RWPE2 (cell line): ENCODE measurements at regions not wholly inside any gene's neighbourhood (a gene's known extent, or its start where the extent isn't known, plus 50 kb on each side); places are given as distances from the start of the nearest gene placed in this dataset.

Source experiments
- ATAC-seq: fragments of 200-7000 bp; cut with Tn5 transposase; 3 replicates; pipeline ENCODE4 v1.9.1; 2021; ENCODE audit warnings: low read depth
- DNase-seq: peaks from one replicate; pipeline ENCODE4 v3.0.0-alpha.2; 2020; ENCODE audit warnings: low spot score
- H3K27ac ChIP-seq: fragments of 450-650 bp; 2 replicates; pipeline ENCODE4 v1.5.1; 2017; ENCODE audit warnings: mild to moderate bottlenecking; ENCODE audit not compliant: poor library complexity, severe bottlenecking
- H3K27me3 ChIP-seq: fragments of 250-450 bp; sonication (Bioruptor Pico); 2 replicates; pipeline ENCODE4 v1.5.1; 2021; ENCODE audit warnings: mild to moderate bottlenecking, moderate library complexity; ENCODE audit not compliant: insufficient read depth, poor library complexity, severe bottlenecking
- H3K36me3 ChIP-seq: fragments of 250-450 bp; sonication (Bioruptor Pico); 2 replicates; pipeline ENCODE4 v1.5.1; 2020; ENCODE audit warnings: low read depth, mild to moderate bottlenecking, moderate library complexity
- H3K4me1 ChIP-seq: fragments of 250-450 bp; sonication (Bioruptor Pico); 2 replicates; pipeline ENCODE4 v1.5.1; 2021; ENCODE audit warnings: mild to moderate bottlenecking, moderate library complexity; ENCODE audit not compliant: insufficient read depth, poor library complexity, severe bottlenecking
- H3K4me3 ChIP-seq: fragments of 250-450 bp; sonication (Bioruptor Pico); 2 replicates; pipeline ENCODE4 v1.5.1; 2021; ENCODE audit warnings: mild to moderate bottlenecking, moderate library complexity; ENCODE audit not compliant: severe bottlenecking
- H3K9me3 ChIP-seq: fragments of 250-450 bp; sonication (Bioruptor Pico); 2 replicates; pipeline ENCODE4 v1.5.1; 2021; ENCODE audit warnings: mild to moderate bottlenecking, moderate library complexity; ENCODE audit not compliant: severe bottlenecking
- TF ChIP-seq, protein P1 (sequence below): fragments of 450-650 bp; IDR thresholded peaks from one replicate; pipeline ENCODE4 v1.5.1; 2017; ENCODE audit warnings: mild to moderate bottlenecking, moderate library complexity; ENCODE audit not compliant: poor library complexity, severe bottlenecking

DNA sequence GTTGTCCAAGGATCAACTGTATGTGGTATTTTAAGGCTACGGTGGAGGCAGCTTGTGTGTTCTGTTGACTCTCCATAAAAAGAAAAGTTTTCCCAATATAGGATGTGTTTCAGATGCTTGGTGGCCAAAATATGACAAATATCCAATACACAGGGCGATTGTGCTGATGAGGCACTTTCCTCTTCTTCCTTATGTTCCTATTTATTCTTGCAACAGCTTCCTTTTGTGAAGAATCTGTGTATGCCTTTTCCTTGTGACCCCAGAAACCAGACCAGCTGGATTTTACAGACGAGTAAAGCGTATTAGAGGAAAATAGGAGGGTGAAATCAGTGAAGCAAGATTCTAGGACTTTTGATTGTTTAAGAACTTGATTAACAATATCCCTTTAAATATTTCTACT, 452.0 kb downstream of the DMAC1 start:
- no peaks in the 10 kb centered on the region for H3K9me3 ChIP-seq
- no peaks in the 10 kb centered on the region for H3K27me3 ChIP-seq
- TF ChIP-seq, protein P1, sequence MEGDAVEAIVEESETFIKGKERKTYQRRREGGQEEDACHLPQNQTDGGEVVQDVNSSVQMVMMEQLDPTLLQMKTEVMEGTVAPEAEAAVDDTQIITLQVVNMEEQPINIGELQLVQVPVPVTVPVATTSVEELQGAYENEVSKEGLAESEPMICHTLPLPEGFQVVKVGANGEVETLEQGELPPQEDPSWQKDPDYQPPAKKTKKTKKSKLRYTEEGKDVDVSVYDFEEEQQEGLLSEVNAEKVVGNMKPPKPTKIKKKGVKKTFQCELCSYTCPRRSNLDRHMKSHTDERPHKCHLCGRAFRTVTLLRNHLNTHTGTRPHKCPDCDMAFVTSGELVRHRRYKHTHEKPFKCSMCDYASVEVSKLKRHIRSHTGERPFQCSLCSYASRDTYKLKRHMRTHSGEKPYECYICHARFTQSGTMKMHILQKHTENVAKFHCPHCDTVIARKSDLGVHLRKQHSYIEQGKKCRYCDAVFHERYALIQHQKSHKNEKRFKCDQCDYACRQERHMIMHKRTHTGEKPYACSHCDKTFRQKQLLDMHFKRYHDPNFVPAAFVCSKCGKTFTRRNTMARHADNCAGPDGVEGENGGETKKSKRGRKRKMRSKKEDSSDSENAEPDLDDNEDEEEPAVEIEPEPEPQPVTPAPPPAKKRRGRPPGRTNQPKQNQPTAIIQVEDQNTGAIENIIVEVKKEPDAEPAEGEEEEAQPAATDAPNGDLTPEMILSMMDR, result no peak
- H3K27ac ChIP-seq, result no peak overlapping the region
- H3K36me3 ChIP-seq, result no peaks in the 10 kb centered on the region
- DNase-seq (no peak), ATAC-seq (no peak)
- no peaks in the 10 kb centered on the region for H3K4me1 ChIP-seq
- no peak overlapping the region for H3K4me3 ChIP-seq

DNA sequence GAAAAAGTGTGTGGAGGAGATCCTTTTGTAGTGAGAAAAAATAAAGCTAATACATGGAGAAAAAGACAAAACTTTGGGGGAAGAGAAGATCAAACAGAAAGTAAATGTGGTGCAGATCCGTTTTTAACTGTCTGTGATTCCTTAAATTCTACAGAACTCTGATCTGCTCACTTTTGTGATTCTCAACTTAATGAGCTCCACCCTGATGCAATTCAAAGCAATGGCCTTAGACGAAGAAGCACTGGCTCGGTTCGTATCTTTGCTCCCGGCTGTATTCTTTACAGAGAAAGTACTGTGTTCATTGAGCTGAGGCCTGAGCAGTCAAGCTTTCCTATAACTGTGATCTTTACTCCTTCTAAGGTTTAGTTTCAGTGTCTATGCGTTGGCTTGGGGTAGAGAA, 453.4 kb downstream of the DMAC1 start:
- TF ChIP-seq, protein P1, result no peak
- Histone ChIP-seq H3K27ac (no peak overlapping the region), H3K4me3 (no peak overlapping the region), H3K9me3 (no peaks in the 10 kb centered on the region), H3K4me1 (no peaks in the 10 kb centered on the region), H3K36me3 (no peaks in the 10 kb centered on the region), H3K27me3 (no peaks in the 10 kb centered on the region)
- DNase-seq, result no peak
- no peak for ATAC-seq

DNA sequence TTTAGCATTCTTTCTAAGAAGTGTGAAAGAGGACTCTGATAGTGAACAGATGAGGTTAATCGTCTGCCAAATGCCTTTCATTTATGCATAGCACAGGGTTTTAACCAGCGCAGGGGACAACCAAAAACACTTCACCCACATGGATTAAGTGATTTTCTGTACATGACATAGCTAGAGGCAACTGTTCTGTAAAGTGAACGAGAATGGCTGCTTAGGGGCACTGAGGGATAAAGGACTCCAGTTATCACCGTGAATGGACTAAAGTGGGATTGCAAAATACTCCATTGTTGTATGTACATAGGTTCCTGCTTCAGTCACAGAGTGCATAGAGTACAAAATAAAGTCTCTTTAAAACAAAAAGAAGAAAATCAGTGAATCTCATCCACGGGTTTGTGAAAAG, 456.8 kb downstream of the DMAC1 start:
- DNase-seq, result no peak
- no peaks in the 10 kb centered on the region for H3K36me3 ChIP-seq
- no peaks in the 10 kb centered on the region for H3K9me3 ChIP-seq
- no peak for ATAC-seq
- H3K4me3 ChIP-seq, result no peak overlapping the region
- H3K27ac ChIP-seq, result no peak overlapping the region
- no peaks in the 10 kb centered on the region for H3K27me3 ChIP-seq
- H3K4me1 ChIP-seq, result no peaks in the 10 kb centered on the region
- TF ChIP-seq, protein P1, result no peak

DNA sequence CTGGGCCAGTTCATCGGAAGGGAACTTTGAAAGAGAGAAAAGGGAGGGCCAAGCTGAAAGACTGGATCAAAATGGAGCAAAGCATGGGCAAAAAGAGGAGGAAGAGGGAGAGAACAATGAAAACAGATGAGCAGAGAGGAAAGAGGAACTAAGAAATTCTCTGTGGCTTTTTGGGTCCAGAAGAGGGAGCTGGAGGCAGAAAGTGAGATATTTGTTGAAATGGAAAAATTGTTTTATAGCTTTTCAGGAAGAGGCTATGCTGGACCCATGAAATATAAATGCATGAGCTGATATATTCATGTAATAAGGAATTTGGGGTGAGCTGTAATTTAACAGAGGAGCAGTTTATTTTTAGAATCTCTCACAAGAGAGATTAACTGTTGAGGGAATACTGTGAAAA, 457.3 kb downstream of the DMAC1 start:
- no peaks in the 10 kb centered on the region for H3K4me1 ChIP-seq
- no peak for ATAC-seq

DNA sequence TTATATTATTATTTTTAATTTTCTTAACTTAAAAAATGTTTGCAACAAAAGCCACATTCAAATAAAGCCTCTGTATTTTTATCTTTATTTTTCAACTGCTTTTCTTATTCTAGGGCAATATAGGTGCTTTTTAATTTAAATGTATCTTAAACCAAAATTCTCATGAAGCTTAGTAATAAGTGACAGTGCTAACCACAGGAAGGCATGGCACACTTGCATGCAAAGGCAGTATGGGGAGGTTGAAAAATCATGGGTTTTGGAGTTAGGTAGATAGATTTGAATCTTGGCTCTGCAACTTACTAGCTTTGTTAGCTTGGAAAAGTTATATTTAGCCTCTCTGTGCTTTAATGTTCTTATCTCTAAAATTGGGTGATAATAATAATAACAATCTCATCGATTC, 458.0 kb downstream of the DMAC1 start:
- no peaks in the 10 kb centered on the region for H3K4me1 ChIP-seq
- ATAC-seq, result no peak
- TF ChIP-seq, protein P1, result no peak
- H3K36me3 ChIP-seq, result no peaks in the 10 kb centered on the region
- no peaks in the 10 kb centered on the region for H3K27me3 ChIP-seq
- no peak overlapping the region for H3K27ac ChIP-seq
- no peak for DNase-seq
- no peaks in the 10 kb centered on the region for H3K9me3 ChIP-seq
- no peak overlapping the region for H3K4me3 ChIP-seq

More for the DNA sequence above, 457.3 kb downstream of the DMAC1 start:
- Histone ChIP-seq H3K27me3 (no peaks in the 10 kb centered on the region), H3K36me3 (no peaks in the 10 kb centered on the region), H3K9me3 (no peaks in the 10 kb centered on the region), H3K4me3 (no peak overlapping the region), H3K27ac (no peak overlapping the region)
- TF ChIP-seq, protein P1, result no peak
- no peak for DNase-seq
